KMS-11 (cell line): ENCODE measurements at regions not wholly inside any gene's neighbourhood (a gene's known extent, or its start where the extent isn't known, plus 50 kb on each side); places are given as distances from the start of the nearest gene placed in this dataset.

Experiments used
- H2AFZ ChIP-seq: fragments of 200-600 bp; sonication (generic); 2 replicates; pipeline ENCODE4 v1.6.1; 2016; ENCODE audit warnings: antibody characterized with exemption, mixed run types, low read depth
- H3K27ac ChIP-seq: fragments of 200-600 bp; sonication (generic); 2 replicates; pipeline ENCODE4 v1.6.1; 2016; ENCODE audit warnings: mild to moderate bottlenecking, mixed run types
- H3K27me3 ChIP-seq: fragments of 200-600 bp; sonication (generic); 2 replicates; pipeline ENCODE4 v1.6.1; 2017; ENCODE audit warnings: mild to moderate bottlenecking, low read depth, mixed run types, moderate library complexity; ENCODE audit not compliant: insufficient read depth
- H3K36me3 ChIP-seq: fragments of 200-600 bp; sonication (generic); 2 replicates; pipeline ENCODE4 v1.6.1; 2017; ENCODE audit warnings: mild to moderate bottlenecking, mixed run types; ENCODE audit not compliant: insufficient read depth
- H3K4me1 ChIP-seq: fragments of 200-600 bp; sonication (generic); 2 replicates; pipeline ENCODE4 v1.6.1; 2016; ENCODE audit warnings: mild to moderate bottlenecking, low read depth, mixed run types; ENCODE audit not compliant: poor library complexity, severe bottlenecking
- H3K4me2 ChIP-seq: fragments of 200-600 bp; sonication (generic); 2 replicates; pipeline ENCODE4 v1.7.0; 2016; ENCODE audit warnings: mild to moderate bottlenecking, mixed run types
- H3K4me3 ChIP-seq: fragments of 200-600 bp; sonication (generic); IDR thresholded peaks from 2 replicates; pipeline ENCODE4 v1.6.1; 2017; ENCODE audit warnings: low read depth, low read length, mixed read lengths; ENCODE audit not compliant: insufficient read depth
- H3K79me2 ChIP-seq: fragments of 200-600 bp; sonication (generic); 2 replicates; pipeline ENCODE4 v1.6.1; 2016; ENCODE audit warnings: low read depth, mixed run types; ENCODE audit not compliant: insufficient read depth
- H3K9ac ChIP-seq: fragments of 200-600 bp; sonication (generic); 2 replicates; pipeline ENCODE4 v1.6.1; 2016; ENCODE audit warnings: mild to moderate bottlenecking, mixed run types
- H4K20me1 ChIP-seq: fragments of 200-600 bp; sonication (generic); 2 replicates; pipeline ENCODE4 v1.6.1; 2016; ENCODE audit warnings: mild to moderate bottlenecking, mixed run types; ENCODE audit not compliant: insufficient read depth
- TF ChIP-seq, protein P1 (sequence below): fragments of 200-600 bp; sonication (generic); conservative IDR thresholded peaks from 2 replicates; pipeline ENCODE4 v1.6.1; 2017; ENCODE audit warnings: low read depth, mild to moderate bottlenecking, antibody characterized with exemption, low read length, moderate library complexity, mixed read lengths

DNA sequence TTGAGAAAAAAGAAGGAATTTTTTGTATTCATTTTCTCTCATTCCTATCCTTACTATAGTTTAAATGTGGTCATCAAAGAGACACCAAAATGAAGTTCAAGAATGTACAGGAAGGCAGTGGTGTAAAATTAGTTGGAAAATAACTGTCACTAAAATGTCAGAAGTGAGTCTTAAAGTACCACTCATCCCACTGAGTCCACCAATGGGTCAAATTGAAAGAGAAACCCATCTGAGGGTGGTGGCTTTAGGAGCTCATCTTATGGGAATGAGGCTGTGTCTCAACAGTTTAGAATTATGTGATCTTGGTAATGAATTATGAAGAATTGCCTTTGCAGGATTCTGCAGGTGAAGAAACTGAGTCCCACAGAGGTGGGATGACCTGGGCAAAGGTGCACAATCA lies 403.5 kb downstream of the FGF9 start:
- Histone ChIP-seq H3K36me3 (no peaks in the 10 kb centered on the region), H3K79me2 (no peaks in the 10 kb centered on the region), H4K20me1 (no peaks in the 10 kb centered on the region), H3K9ac (no peak overlapping the region), H3K4me3 (no peak overlapping the region), H3K4me2 (no peak overlapping the region), H3K27ac (no peak overlapping the region), H3K27me3 (no peaks in the 10 kb centered on the region), H2AFZ (no peak overlapping the region), H3K4me1 (no peaks in the 10 kb centered on the region)
- TF ChIP-seq, protein P1, sequence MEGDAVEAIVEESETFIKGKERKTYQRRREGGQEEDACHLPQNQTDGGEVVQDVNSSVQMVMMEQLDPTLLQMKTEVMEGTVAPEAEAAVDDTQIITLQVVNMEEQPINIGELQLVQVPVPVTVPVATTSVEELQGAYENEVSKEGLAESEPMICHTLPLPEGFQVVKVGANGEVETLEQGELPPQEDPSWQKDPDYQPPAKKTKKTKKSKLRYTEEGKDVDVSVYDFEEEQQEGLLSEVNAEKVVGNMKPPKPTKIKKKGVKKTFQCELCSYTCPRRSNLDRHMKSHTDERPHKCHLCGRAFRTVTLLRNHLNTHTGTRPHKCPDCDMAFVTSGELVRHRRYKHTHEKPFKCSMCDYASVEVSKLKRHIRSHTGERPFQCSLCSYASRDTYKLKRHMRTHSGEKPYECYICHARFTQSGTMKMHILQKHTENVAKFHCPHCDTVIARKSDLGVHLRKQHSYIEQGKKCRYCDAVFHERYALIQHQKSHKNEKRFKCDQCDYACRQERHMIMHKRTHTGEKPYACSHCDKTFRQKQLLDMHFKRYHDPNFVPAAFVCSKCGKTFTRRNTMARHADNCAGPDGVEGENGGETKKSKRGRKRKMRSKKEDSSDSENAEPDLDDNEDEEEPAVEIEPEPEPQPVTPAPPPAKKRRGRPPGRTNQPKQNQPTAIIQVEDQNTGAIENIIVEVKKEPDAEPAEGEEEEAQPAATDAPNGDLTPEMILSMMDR = no peak

DNA sequence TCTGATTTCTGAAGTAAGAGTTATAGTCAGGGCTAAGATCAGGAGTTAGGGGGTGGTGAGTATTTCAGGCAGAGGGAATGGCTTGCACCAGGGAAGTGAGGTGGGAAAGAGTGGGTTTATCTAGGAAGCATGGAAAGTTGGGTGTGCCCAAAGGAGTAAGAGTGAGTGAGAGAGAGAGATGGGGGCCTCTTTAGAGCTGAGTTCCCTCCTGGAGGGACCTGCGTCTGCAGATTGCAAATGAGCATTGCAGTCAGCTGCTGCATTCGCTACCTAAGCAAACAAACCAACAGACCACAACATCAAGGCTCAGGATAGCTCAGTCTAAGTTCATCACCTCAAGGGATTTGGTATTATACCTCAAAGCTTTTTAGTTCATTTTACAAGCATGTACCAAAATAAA lies 405.8 kb downstream of the FGF9 start:
- H3K4me1 ChIP-seq = no peaks in the 10 kb centered on the region
- H3K27me3 ChIP-seq = no peaks in the 10 kb centered on the region
- TF ChIP-seq, protein P1 = no peak
- no peak overlapping the region for H3K4me2 ChIP-seq
- no peaks in the 10 kb centered on the region for H3K79me2 ChIP-seq
- H3K9ac ChIP-seq = no peak overlapping the region
- no peaks in the 10 kb centered on the region for H4K20me1 ChIP-seq
- no peak overlapping the region for H3K27ac ChIP-seq
- H3K4me3 ChIP-seq = no peak overlapping the region
- no peak overlapping the region for H2AFZ ChIP-seq
- H3K36me3 ChIP-seq = no peaks in the 10 kb centered on the region

DNA sequence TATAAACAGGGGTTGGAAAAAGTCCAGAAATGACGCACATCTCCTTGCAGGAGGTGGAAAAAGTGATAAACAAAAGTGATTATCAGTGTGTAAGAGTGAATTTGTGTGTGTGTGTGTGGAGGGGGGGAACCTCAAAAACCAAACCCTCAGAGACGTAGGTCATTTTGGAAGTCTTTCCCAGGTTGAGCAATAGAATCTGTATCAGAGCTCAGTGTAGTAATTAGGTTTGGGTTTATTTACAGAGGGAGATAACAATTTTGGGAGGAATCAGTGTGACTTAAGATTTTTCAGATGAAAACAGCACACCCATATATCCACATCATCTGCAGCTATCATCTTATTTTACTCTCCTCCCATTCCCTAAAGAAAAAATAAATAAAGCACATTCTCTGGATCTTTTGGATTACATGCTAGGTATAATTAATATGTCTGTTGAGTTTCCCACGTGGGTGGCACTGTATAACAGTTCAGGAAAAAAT lies 406.4 kb downstream of the FGF9 start:
- H2AFZ ChIP-seq = no peak overlapping the region
- H3K4me2 ChIP-seq = no peak overlapping the region
- TF ChIP-seq, protein P1 = no peak

DNA sequence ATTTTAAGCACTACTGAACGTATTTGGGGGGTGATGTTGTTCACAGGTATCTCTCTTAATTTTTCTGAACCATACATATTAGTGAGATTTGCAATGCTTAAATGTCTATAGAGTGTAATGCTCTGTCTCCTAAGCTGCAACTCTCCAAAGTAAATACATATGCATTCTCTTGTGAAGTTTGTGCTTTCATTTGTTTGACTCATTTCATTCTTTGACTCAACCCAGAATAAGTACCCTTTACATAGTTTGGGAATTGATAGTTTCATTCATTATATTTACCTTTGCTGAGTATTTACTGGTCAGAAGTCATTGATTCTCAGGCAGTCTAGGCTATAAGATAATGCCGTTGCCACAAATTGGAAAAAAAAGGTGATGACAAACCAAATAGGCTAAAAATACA lies 406.9 kb downstream of the FGF9 start:
- Histone ChIP-seq H3K79me2 (no peaks in the 10 kb centered on the region), H3K9ac (no peak overlapping the region), H3K27ac (no peak overlapping the region), H3K4me1 (no peaks in the 10 kb centered on the region), H3K36me3 (no peaks in the 10 kb centered on the region), H3K4me3 (no peak overlapping the region), H3K4me2 (no peak overlapping the region), H2AFZ (no peak overlapping the region), H3K27me3 (no peaks in the 10 kb centered on the region), H4K20me1 (no peaks in the 10 kb centered on the region)
- TF ChIP-seq, protein P1 = no peak

More for the DNA sequence above, 406.4 kb downstream of the FGF9 start:
- Histone ChIP-seq H3K27ac (no peak overlapping the region), H4K20me1 (no peaks in the 10 kb centered on the region), H3K4me1 (no peaks in the 10 kb centered on the region), H3K4me3 (no peak overlapping the region), H3K79me2 (no peaks in the 10 kb centered on the region), H3K36me3 (no peaks in the 10 kb centered on the region), H3K27me3 (no peaks in the 10 kb centered on the region), H3K9ac (no peak overlapping the region)

DNA sequence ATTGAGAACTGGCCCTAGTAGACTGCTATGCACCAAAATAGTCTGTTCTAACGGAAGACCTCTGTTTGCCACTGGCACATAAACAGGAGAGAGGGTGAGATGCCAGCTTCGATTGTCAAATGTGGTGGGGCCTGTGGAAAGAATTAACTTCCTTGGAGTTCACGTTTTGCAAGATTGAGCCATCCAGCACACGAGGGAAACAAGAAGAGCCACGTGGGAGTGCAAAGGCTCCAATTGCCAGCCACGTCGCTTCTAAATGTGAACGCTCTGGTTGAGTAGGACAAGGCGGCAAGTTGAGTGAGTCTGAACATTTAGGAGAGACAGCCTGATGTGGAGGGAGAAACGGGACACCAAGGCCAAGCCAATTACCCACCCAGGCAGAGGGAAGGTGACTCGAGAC lies 409.1 kb downstream of the FGF9 start:
- H3K27ac ChIP-seq = no peak overlapping the region
- no peak overlapping the region for H3K4me3 ChIP-seq
- no peaks in the 10 kb centered on the region for H3K79me2 ChIP-seq
- no peaks in the 10 kb centered on the region for H3K36me3 ChIP-seq
- no peaks in the 10 kb centered on the region for H3K27me3 ChIP-seq
- TF ChIP-seq, protein P1 = no peak
- H3K4me1 ChIP-seq = no peaks in the 10 kb centered on the region
- no peak overlapping the region for H3K4me2 ChIP-seq
- H3K9ac ChIP-seq = no peak overlapping the region
- no peak overlapping the region for H2AFZ ChIP-seq
- H4K20me1 ChIP-seq = no peaks in the 10 kb centered on the region
